Ovary (tissue), 3 donors: ENCODE measurements at regions not wholly inside any gene's neighbourhood (a gene's known extent, or its start where the extent isn't known, plus 50 kb on each side); places are given as distances from the start of the nearest gene placed in this dataset.

Experiments
- CTCF ChIP-seq, 3 donors: fragments of 450-650 bp in 2 of 3; fragments of 200-600 bp in 1 of 3; IDR thresholded peaks; one replicate each; pipeline versions ENCODE4 v1.5.1 to v1.8.0; 2016 to 2022; ENCODE audit warnings: antibody characterized with exemption in 3 of 3, mild to moderate bottlenecking in 1 of 3
- EP300 ChIP-seq: sonication (generic); formaldehyde crosslinking; IDR thresholded peaks from one replicate; pipeline ENCODE4 v1.6.1; 2017; ENCODE audit warnings: antibody characterized with exemption
- POLR2A ChIP-seq: fragments of 450-650 bp; IDR thresholded peaks from one replicate; pipeline ENCODE4 v1.6.1; 2017; ENCODE audit warnings: antibody characterized with exemption, mild to moderate bottlenecking, moderate library complexity
- donor health status: DM: no; HTN: no; CAD: no.

GRCh38 chr9:86602715-86603114 lies 248.5 kb upstream of the TUT7 start:
- TF ChIP-seq CTCF (IDR thresholded peaks at IDR 0.05) (no peak), POLR2A (no peak), EP300 (no peak)
